BE2C (cell line): ENCODE measurements at regions not wholly inside any gene's neighbourhood (a gene's known extent, or its start where the extent isn't known, plus 50 kb on each side); places are given as distances from the start of the nearest gene placed in this dataset.
A peak's percentile ranks its signal among the peaks of the same experiment; 100 is the strongest.

Source experiments
- DNase-seq: peaks from one replicate; pipeline ENCODE4 v3.0.0-alpha.2; 2020
- H3K27me3 ChIP-seq: fragments of 250-450 bp; sonication (Bioruptor Pico); 2 replicates; pipeline ENCODE4 v1.5.1; 2020; ENCODE audit warnings: mild to moderate bottlenecking
- H3K36me3 ChIP-seq: fragments of 250-450 bp; sonication (Bioruptor Pico); 2 replicates; pipeline ENCODE4 v1.5.1; 2020; ENCODE audit warnings: mild to moderate bottlenecking
- H3K4me1 ChIP-seq: fragments of 250-450 bp; sonication (Bioruptor Pico); 2 replicates; pipeline ENCODE4 v1.5.1; 2020
- H3K4me3 ChIP-seq: 2 replicates; pipeline ENCODE4 v1.5.1; 2011; ENCODE audit warnings: low read depth, low read length
- H3K9me3 ChIP-seq: fragments of 250-450 bp; sonication (Bioruptor Pico); 2 replicates; pipeline ENCODE4 v1.5.1; 2020
- TF ChIP-seq, protein P1 (sequence below): IDR thresholded peaks from 2 replicates; pipeline ENCODE4 v1.5.1; 2012; ENCODE audit warnings: mild to moderate bottlenecking, low read depth, low read length

GRCh38 chr3:161560008-161560637, 63.5 kb downstream of the OTOL1 start:
- no peaks in the 10 kb centered on the region for H3K9me3 ChIP-seq
- H3K4me1 ChIP-seq, result no peaks in the 10 kb centered on the region
- H3K4me3 ChIP-seq, result no peak overlapping the region
- TF ChIP-seq, protein P1, sequence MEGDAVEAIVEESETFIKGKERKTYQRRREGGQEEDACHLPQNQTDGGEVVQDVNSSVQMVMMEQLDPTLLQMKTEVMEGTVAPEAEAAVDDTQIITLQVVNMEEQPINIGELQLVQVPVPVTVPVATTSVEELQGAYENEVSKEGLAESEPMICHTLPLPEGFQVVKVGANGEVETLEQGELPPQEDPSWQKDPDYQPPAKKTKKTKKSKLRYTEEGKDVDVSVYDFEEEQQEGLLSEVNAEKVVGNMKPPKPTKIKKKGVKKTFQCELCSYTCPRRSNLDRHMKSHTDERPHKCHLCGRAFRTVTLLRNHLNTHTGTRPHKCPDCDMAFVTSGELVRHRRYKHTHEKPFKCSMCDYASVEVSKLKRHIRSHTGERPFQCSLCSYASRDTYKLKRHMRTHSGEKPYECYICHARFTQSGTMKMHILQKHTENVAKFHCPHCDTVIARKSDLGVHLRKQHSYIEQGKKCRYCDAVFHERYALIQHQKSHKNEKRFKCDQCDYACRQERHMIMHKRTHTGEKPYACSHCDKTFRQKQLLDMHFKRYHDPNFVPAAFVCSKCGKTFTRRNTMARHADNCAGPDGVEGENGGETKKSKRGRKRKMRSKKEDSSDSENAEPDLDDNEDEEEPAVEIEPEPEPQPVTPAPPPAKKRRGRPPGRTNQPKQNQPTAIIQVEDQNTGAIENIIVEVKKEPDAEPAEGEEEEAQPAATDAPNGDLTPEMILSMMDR, result peak; percentile 84
- DNase-seq, result peak; percentile 54
- no peaks in the 10 kb centered on the region for H3K36me3 ChIP-seq
- no peaks in the 10 kb centered on the region for H3K27me3 ChIP-seq

DNA sequence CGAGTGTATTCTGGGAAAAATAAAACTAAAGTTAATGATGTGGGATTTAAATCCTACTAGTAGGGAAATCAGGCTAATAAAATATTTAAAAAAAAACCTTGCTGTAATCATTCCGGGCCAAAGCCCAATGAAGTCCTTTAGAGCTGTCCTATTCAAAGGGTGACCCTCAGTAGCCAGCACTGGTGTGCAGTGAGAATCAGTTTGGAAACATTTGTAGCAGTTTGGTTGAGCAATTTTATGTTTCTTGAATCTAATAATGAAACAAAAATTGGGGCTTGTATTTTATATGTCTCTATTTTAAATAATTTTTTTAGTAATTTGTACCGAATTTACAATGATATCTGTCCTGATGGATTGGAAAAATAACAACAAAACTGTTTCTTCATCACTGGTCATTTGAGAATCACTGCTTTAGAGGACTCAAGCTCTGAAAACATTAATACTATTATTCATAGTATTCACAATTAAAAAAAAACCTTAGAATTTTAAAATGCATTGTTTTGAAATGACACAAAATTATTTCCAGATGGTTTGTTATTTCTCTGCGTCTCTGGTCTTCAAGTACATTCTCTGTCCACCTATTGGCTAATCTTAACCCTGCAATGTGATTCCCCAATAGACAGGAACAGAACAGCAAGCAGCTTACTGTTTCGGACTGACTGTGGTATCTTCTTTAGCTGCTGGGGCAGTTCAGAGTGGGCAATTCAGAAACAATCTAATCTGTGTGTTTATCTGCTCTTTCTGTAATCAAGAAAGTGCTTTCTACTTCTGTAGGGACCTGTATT, 71.2 kb downstream of the OTOL1 start:
- Histone ChIP-seq H3K4me1 (no peaks in the 10 kb centered on the region), H3K36me3 (no peaks in the 10 kb centered on the region), H3K9me3 (no peaks in the 10 kb centered on the region), H3K27me3 (no peaks in the 10 kb centered on the region), H3K4me3 (no peak overlapping the region)
- DNase-seq, result no peak
- TF ChIP-seq, protein P1, result no peak

DNA sequence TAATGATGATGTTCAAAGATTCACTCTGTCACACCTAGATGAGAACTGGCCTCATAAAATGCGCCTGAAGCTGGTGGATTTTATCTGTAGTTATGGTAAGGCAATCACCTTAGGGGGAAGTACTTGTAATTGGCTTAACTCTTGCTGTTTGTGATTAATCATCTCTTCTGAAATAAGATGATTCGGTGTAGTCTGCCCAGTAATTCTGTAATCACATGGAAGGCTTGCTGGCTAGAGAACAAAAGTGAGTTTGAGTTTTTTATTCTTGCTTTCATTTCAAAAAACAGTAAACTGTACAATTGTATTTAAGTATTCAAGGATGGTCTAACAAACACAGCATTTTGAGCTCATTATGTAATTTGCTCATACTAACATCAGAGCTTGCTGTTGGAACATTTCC, 72.1 kb downstream of the OTOL1 start:
- Histone ChIP-seq H3K27me3 (no peaks in the 10 kb centered on the region), H3K36me3 (no peaks in the 10 kb centered on the region), H3K4me3 (no peak overlapping the region), H3K4me1 (no peaks in the 10 kb centered on the region), H3K9me3 (no peaks in the 10 kb centered on the region)
- TF ChIP-seq, protein P1, result no peak
- DNase-seq, result no peak

DNA sequence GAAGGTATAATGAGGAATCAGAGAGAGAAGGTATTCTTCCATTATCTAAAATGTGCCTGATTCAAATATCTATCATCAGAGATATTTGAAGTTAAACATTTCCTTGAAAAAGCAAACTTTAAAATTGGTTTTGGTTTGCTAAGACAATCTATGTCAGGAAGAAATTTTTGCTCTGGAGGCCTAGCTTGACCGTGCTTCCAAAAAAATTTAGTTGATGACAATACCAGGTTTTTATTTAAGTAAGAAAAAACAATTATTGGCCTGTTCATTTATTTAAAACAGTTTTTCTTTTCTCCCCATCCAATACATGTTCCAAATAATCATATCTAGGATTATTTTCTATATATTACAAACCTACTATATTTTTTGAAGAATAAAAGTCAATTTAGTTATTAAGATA, 75.3 kb downstream of the OTOL1 start:
- Histone ChIP-seq H3K4me1 (no peaks in the 10 kb centered on the region; the same call in 1 of the 2 replicates), H3K9me3 (no peaks in the 10 kb centered on the region), H3K36me3 (no peaks in the 10 kb centered on the region), H3K27me3 (no peaks in the 10 kb centered on the region), H3K4me3 (no peak overlapping the region)
- TF ChIP-seq, protein P1, result no peak
- DNase-seq, result no peak

- no peaks in the 10 kb centered on the region; the same call in 1 of the 2 replicates for H3K4me1 ChIP-seq
- no peaks in the 10 kb centered on the region for H3K27me3 ChIP-seq
- H3K4me3 ChIP-seq, result no peak overlapping the region
- no peak for DNase-seq
- no peaks in the 10 kb centered on the region for H3K9me3 ChIP-seq
- TF ChIP-seq, protein P1, result no peak
- no peaks in the 10 kb centered on the region for H3K36me3 ChIP-seq
These were observed 76.5 kb downstream of the OTOL1 start for GRCh38 chr3:161573136-161573535.

DNA sequence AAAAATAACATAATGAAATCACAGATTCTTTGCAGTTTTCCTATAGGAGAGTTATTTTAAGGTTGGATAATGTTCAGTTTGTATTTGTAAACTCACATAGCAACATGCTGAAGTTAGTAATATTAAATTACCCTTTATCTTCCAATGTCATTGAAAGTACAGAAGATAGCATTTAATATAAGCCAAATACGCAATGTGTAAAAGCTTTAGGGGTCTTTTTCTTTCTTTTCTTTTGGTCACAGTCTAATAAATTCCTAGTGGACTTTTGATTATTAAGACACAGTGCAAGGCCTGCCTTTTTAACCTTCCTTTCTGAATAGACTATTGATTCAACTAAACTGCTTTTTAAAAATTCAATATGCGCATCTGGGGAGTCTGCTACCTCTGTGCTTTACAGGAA, 79.3 kb downstream of the OTOL1 start:
- Histone ChIP-seq H3K4me3 (no peak overlapping the region), H3K9me3 (no peaks in the 10 kb centered on the region), H3K36me3 (no peaks in the 10 kb centered on the region), H3K4me1 (no peaks in the 10 kb centered on the region; the same call in 1 of the 2 replicates), H3K27me3 (no peaks in the 10 kb centered on the region)
- no peak for DNase-seq
- TF ChIP-seq, protein P1, result no peak
